ENCODE measurements at regions not wholly inside any gene's neighbourhood (a gene's known extent, or its start where the extent isn't known, plus 50 kb on each side); places are given as distances from the start of the nearest gene placed in this dataset.
A peak's percentile ranks its signal among the peaks of the same experiment; 100 is the strongest.

DNA sequence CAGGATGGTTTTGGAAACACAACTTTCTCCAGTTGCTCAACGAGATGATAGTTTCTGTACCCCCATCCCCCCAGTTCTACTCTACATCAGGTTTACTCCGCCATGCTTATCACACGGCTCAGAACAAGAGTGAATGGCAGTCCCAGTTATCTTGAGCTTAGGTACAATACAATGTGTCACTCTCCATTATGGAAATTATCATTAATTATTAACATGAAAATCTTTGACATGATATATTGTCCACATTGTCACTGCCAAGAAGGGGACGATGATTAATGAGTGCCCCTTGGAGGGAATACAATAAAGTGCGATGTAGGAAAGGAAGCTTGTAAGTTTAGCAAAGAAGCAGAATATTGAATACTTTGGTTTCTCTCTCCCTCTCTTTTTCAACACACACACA is 252.6 kb upstream of the CFAP20DC start:
- no peak overlapping the region for H3K27ac ChIP-seq
- no peak for ATAC-seq
- TF ChIP-seq, protein P1, sequence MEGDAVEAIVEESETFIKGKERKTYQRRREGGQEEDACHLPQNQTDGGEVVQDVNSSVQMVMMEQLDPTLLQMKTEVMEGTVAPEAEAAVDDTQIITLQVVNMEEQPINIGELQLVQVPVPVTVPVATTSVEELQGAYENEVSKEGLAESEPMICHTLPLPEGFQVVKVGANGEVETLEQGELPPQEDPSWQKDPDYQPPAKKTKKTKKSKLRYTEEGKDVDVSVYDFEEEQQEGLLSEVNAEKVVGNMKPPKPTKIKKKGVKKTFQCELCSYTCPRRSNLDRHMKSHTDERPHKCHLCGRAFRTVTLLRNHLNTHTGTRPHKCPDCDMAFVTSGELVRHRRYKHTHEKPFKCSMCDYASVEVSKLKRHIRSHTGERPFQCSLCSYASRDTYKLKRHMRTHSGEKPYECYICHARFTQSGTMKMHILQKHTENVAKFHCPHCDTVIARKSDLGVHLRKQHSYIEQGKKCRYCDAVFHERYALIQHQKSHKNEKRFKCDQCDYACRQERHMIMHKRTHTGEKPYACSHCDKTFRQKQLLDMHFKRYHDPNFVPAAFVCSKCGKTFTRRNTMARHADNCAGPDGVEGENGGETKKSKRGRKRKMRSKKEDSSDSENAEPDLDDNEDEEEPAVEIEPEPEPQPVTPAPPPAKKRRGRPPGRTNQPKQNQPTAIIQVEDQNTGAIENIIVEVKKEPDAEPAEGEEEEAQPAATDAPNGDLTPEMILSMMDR (IDR thresholded peaks at IDR 0.05), result no peak
- no peak for DNase-seq
- no peaks in the 10 kb centered on the region for H3K9me3 ChIP-seq
- H3K4me3 ChIP-seq, result no peak overlapping the region
- intact Hi-C loops (cut with DNase I), result no loop called here
- no peaks in the 10 kb centered on the region for H3K27me3 ChIP-seq
- no peaks in the 10 kb centered on the region for H3K36me3 ChIP-seq
- peaks cover 0 to 15% of the 10 kb centered on the region in 2 donors for H3K4me1 ChIP-seq

DNA sequence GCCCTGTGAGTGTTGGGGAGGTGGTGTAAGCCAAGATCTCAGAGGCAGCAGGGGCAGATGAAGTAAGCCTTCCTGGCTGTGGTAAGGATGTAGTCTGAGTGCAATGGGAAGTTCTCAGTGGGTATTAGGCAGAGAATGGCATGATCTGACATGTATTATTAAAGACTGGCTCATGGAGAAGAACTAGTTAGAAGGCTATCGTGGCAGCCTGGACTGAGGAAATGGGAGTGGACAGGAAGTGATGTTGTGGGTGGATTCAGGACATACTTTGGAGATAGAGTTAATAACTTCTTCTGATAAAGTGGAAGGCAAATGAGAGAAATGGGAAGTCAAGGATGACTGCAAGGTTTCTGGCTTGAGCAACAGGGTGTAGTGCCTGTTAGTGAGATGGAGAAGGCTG is 250.9 kb upstream of the CFAP20DC start:
- intact Hi-C loops (cut with DNase I), result no loop called here
- Histone ChIP-seq H3K27ac (peak overlapping the region in 1 of 2 donors; percentile 81), H3K4me3 (no peak overlapping the region), H3K36me3 (no peaks in the 10 kb centered on the region), H3K9me3 (peaks cover 0 to under 1% of the 10 kb centered on the region in 2 donors), H3K27me3 (no peaks in the 10 kb centered on the region), H3K4me1 (peaks cover 0 to 15% of the 10 kb centered on the region in 2 donors)
- ATAC-seq (peak; percentile 53), DNase-seq (no peak)
- TF ChIP-seq, protein P1 (IDR thresholded peaks at IDR 0.05), result no peak

DNA sequence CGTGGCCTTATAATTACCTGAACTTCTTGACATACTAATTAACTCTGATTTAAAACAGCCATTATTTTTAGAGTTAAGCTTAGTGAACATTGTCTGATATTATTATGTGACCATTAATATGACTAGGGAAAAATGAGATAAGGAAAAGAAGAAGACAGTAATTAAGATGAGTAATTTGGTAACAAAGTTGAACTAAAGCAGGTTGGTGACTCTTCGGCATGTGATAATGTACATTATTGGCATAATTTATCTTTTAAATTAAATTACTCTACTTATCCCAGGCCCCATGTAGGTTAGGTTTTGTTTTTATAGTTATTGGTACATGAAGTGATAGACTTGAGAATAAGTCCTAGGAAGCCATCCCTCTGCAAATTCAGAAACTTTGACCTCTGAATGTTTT is 249.7 kb upstream of the CFAP20DC start:
- ATAC-seq, result no peak
- TF ChIP-seq, protein P1 (IDR thresholded peaks at IDR 0.05), result no peak

DNA sequence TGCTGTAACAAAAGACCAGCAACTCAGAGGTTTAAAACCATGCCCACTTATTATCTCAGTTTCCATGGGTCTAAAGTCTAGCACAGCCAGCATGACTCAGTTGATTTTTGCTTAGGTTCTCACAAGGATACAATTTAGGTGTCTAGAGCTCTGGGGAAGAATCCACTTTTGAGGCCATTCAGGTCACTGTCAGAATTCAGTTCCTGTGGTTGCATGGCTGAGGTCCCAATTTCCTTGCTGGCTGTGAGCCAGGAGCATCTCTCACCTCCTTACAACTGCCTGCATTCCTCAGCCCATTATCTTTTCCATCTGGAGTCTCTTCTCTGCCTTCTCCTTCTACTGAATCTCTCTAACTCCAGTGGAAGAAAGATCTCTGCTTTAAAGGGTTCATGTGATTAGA is 240.5 kb upstream of the CFAP20DC start:
- intact Hi-C loops (cut with DNase I), result no loop called here
- DNase-seq, result no peak
- H3K4me3 ChIP-seq, result no peak overlapping the region
- peaks cover 0 to 11% of the 10 kb centered on the region in 2 donors for H3K9me3 ChIP-seq
- no peak overlapping the region for H3K27ac ChIP-seq
- ATAC-seq, result no peak
- H3K4me1 ChIP-seq, result peaks cover 0 to 4% of the 10 kb centered on the region in 2 donors
- TF ChIP-seq, protein P1 (IDR thresholded peaks at IDR 0.05), result no peak
- no peaks in the 10 kb centered on the region for H3K27me3 ChIP-seq
- no peaks in the 10 kb centered on the region for H3K36me3 ChIP-seq

More for the DNA sequence above, 249.7 kb upstream of the CFAP20DC start:
- intact Hi-C loops (cut with DNase I), result no loop called here
- DNase-seq, result no peak
- Histone ChIP-seq H3K4me3 (no peak overlapping the region), H3K27me3 (no peaks in the 10 kb centered on the region), H3K9me3 (peaks cover 0 to 8% of the 10 kb centered on the region in 2 donors), H3K27ac (no peak overlapping the region), H3K36me3 (no peaks in the 10 kb centered on the region), H3K4me1 (peaks cover 0 to 15% of the 10 kb centered on the region in 2 donors)

DNA sequence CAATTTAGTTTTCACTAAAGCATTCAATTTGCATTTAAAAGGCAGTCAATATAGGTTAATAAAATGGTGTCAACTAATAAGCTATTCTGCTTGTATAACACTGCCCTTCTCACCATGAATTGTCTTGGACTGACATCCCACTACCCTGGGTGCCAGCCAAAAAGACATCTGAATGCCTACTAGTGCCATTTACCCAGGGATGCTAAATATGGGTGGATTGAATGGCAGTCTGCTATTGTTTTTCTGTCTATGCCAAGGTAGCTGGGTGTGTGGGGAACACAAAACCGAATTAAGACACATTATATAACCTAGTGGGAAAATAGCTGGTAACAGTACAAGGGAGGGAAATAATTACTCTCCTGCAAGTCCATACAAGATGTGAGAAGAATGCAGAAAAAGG is 240.0 kb upstream of the CFAP20DC start:
- DNase-seq (no peak), ATAC-seq (no peak)
- TF ChIP-seq, protein P1 (IDR thresholded peaks at IDR 0.05), result no peak
- Histone ChIP-seq H3K4me1 (peaks cover 0 to 4% of the 10 kb centered on the region in 2 donors), H3K36me3 (no peaks in the 10 kb centered on the region), H3K9me3 (peaks cover 0 to 8% of the 10 kb centered on the region in 2 donors), H3K27ac (no peak overlapping the region), H3K4me3 (no peak overlapping the region), H3K27me3 (no peaks in the 10 kb centered on the region)
- intact Hi-C loops (cut with DNase I), result no loop called here
